GM23248 (cell line): ENCODE measurements at regions not wholly inside any gene's neighbourhood (a gene's known extent, or its start where the extent isn't known, plus 50 kb on each side); places are given as distances from the start of the nearest gene placed in this dataset.

ENCODE experiments used
- DNase-seq: peaks from one replicate; pipeline ENCODE4 v3.0.0-alpha.2; 2015
- H2AFZ ChIP-seq: fragments of 200-600 bp; sonication (generic); 2 replicates; pipeline ENCODE4 v1.6.1; 2016; ENCODE audit warnings: antibody characterized with exemption
- H3F3A ChIP-seq: fragments of 200-600 bp; sonication (generic); 2 replicates; pipeline ENCODE4 v1.6.1; 2016; ENCODE audit warnings: mild to moderate bottlenecking, antibody characterized with exemption, mixed run types; ENCODE audit not compliant: insufficient read depth
- H3K27ac ChIP-seq: fragments of 200-600 bp; sonication (generic); 2 replicates; pipeline ENCODE4 v1.5.1; 2016; ENCODE audit warnings: mild to moderate bottlenecking
- H3K27me3 ChIP-seq: fragments of 200-600 bp; sonication (generic); replicated peaks from 2 replicates; pipeline ENCODE4 v1.6.1; 2016; ENCODE audit warnings: mild to moderate bottlenecking; ENCODE audit not compliant: insufficient read depth
- H3K36me3 ChIP-seq: fragments of 200-600 bp; sonication (generic); 2 replicates; pipeline ENCODE4 v1.6.1; 2016; ENCODE audit warnings: low read depth, mild to moderate bottlenecking
- H3K4me1 ChIP-seq: fragments of 200-600 bp; sonication (generic); 2 replicates; pipeline ENCODE4 v1.6.1; 2016; ENCODE audit warnings: mild to moderate bottlenecking; ENCODE audit not compliant: insufficient read depth
- H3K4me2 ChIP-seq: fragments of 200-600 bp; sonication (generic); one replicate; pipeline ENCODE4 v1.6.1; 2016; ENCODE audit warnings: mild to moderate bottlenecking; ENCODE audit not compliant: unreplicated experiment
- H3K4me3 ChIP-seq: fragments of 200-600 bp; sonication (generic); 2 replicates; pipeline ENCODE4 v1.5.1; 2016; ENCODE audit warnings: mild to moderate bottlenecking
- H3K79me2 ChIP-seq: fragments of 200-600 bp; sonication (generic); 2 replicates; pipeline ENCODE4 v1.6.1; 2016; ENCODE audit warnings: mild to moderate bottlenecking; ENCODE audit not compliant: insufficient read depth
- H3K9ac ChIP-seq: fragments of 200-600 bp; sonication (generic); 2 replicates; pipeline ENCODE4 v1.6.1; 2016; ENCODE audit warnings: mild to moderate bottlenecking
- H3K9me2 ChIP-seq: fragments of 200-600 bp; sonication (generic); 2 replicates; pipeline ENCODE4 v1.6.1; 2016; ENCODE audit warnings: mixed run types, mild to moderate bottlenecking, moderate library complexity; ENCODE audit not compliant: insufficient read depth
- H3K9me3 ChIP-seq: fragments of 200-600 bp; sonication (generic); one replicate; pipeline ENCODE4 v1.6.1; 2017; ENCODE audit warnings: low read depth
- H4K20me1 ChIP-seq: fragments of 200-600 bp; sonication (generic); 2 replicates; pipeline ENCODE4 v1.6.0; 2016; ENCODE audit not compliant: insufficient read depth
- EZH2 ChIP-seq: fragments of 200-600 bp; sonication (generic); IDR thresholded peaks from 2 replicates; pipeline ENCODE4 v1.6.1; 2018; ENCODE audit warnings: antibody characterized with exemption, mild to moderate bottlenecking; ENCODE audit not compliant: insufficient read depth, poor library complexity, severe bottlenecking
- EZH2phosphoT487 ChIP-seq: fragments of 200-600 bp; sonication (generic); IDR thresholded peaks from 2 replicates; pipeline ENCODE4 v1.6.1; 2018; ENCODE audit warnings: antibody characterized with exemption, moderate library complexity, mild to moderate bottlenecking, low read depth; ENCODE audit not compliant: insufficient read depth
- WGBS, 2 experiments: methylation state at CpG; one replicate each; pipeline ENCODE4 v1.1.6; 2015 to 2017; ENCODE audit warnings: low lambda C conversion rate in 2 of 2, low coverage in 1 of 2; ENCODE audit errors: missing lambda C conversion rate in 2 of 2; 5-methylcytosine and 5-hydroxymethylcytosine counted together
- in situ Hi-C: fragments of 300-500 bp; cut with MboI; formaldehyde crosslinking; loops from 2 replicates; pipeline ENCODE4 v1.15.0; 2020

DNA sequence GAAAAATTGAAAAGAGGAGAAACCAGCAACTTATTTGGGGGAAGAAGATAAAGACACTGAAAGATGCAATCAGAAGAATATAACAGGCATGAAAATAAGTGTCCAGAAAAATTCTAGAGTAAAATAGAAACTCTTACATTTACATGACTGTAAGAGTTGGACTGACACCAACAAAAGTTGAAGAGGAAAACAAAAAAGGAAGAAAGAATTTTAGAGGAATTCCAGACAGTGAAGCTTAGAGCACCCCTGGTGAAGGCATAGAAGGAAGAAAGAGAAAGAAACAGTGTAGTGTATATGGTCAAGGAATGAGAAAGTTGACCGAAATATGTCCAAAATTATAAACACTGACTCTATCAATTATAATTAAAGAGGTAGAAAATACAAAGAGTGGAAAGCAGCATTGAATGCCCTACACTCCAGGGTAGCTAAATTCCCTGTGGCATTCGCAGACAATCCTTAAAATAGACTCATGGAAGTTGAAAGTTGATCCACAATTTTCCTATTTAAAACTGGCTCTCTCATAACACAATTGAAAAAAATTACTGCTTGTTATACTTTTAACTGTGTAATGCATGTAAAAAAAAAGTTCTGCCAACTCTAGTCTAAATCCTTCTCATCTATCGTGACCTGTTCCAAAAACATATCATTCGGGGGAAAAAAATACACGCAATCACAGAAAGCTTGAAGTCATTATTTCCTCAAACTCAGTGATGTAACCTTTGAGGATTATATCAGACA lies 102.6 kb upstream of the ABI3BP start:
- H3K9me3 ChIP-seq = no peaks in the 10 kb centered on the region
- H3K79me2 ChIP-seq = no peaks in the 10 kb centered on the region
- 0 out of 2 replicates have a peak, but pooled peaks cover 5% of the 10 kb centered on the region for H3K4me1 ChIP-seq
- 56 to 57% methylated on average over 5 of the region's 5 CpGs for WGBS, 2 experiments
- no peaks in the 10 kb centered on the region for H3K36me3 ChIP-seq
- peak; percentile 16 for DNase-seq
- H3K27ac ChIP-seq = no peak overlapping the region
- peak overlapping the region; percentile 39 for H2AFZ ChIP-seq
- TF ChIP-seq EZH2phosphoT487 (no peak), EZH2 (no peak)
- H4K20me1 ChIP-seq = no peaks in the 10 kb centered on the region
- no peak overlapping the region for H3K9ac ChIP-seq
- peak overlapping the region; percentile 8 for H3K4me2 ChIP-seq
- in situ Hi-C loops = no loop called here
- no peaks in the 10 kb centered on the region for H3K27me3 ChIP-seq
- peaks cover 3% of the 10 kb centered on the region; the same call in 1 of the 2 replicates for H3F3A ChIP-seq
- H3K9me2 ChIP-seq = no peaks in the 10 kb centered on the region
- no peak overlapping the region for H3K4me3 ChIP-seq

GRCh38 chr3:101091489-101091888 lies 98.3 kb upstream of the ABI3BP start:
- Histone ChIP-seq H3K27ac (no peak overlapping the region), H3K36me3 (no peaks in the 10 kb centered on the region), H3K9me3 (no peaks in the 10 kb centered on the region), H3K4me1 (0 out of 2 replicates have a peak, but pooled peaks cover 5% of the 10 kb centered on the region), H4K20me1 (no peaks in the 10 kb centered on the region), H2AFZ (no peak overlapping the region), H3K9ac (no peak overlapping the region), H3K4me3 (no peak overlapping the region), H3K27me3 (no peaks in the 10 kb centered on the region), H3K4me2 (no peak overlapping the region), H3K79me2 (no peaks in the 10 kb centered on the region), H3F3A (peaks cover 3% of the 10 kb centered on the region; the same call in 1 of the 2 replicates), H3K9me2 (no peaks in the 10 kb centered on the region; the same call in 1 of the 2 replicates)
- in situ Hi-C loops = no loop called here
- 76 to 82% methylated on average over 3 of the region's 3 CpGs for WGBS, 2 experiments
- TF ChIP-seq EZH2 = no peak
- no peak for TF ChIP-seq EZH2phosphoT487
- DNase-seq = peak; percentile 28

DNA sequence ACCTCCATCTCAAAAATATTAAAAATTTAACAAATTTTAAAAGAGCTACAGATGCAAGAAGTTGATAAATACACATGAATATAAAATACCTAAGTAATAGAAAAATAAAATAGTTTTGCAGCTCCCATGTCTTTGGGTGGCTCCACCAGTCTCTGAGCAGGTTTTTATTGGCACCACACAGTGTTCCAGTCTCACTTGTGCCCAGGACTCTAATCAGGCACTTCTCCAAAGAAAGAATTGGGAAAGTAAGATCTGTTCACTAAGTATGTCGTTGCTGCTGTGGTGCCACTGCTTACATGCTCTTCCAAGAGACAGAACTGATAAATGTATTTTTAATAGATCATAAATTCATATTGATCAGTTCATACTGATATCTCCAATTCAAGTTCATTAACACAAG lies 92.5 kb upstream of the ABI3BP start:
- Histone ChIP-seq H4K20me1 (no peaks in the 10 kb centered on the region), H3K4me3 (no peak overlapping the region), H3F3A (no peaks in the 10 kb centered on the region), H3K9me2 (no peaks in the 10 kb centered on the region; the same call in 1 of the 2 replicates), H3K4me2 (no peak overlapping the region), H2AFZ (no peak overlapping the region), H3K27ac (no peak overlapping the region), H3K4me1 (peaks cover 4% of the 10 kb centered on the region; the same call in 1 of the 2 replicates), H3K79me2 (no peaks in the 10 kb centered on the region), H3K36me3 (no peaks in the 10 kb centered on the region), H3K9me3 (no peaks in the 10 kb centered on the region), H3K27me3 (no peaks in the 10 kb centered on the region), H3K9ac (no peak overlapping the region)
- DNase-seq = no peak
- in situ Hi-C loops = no loop called here
- 48 to 52% methylated on average over 1 of the region's 1 CpG for WGBS, 2 experiments
- no peak for TF ChIP-seq EZH2
- TF ChIP-seq EZH2phosphoT487 = no peak

GRCh38 chr3:101084404-101084803 lies 91.2 kb upstream of the ABI3BP start:
- Histone ChIP-seq H3K27me3 (no peaks in the 10 kb centered on the region), H3K4me2 (no peak overlapping the region), H3K9me3 (no peaks in the 10 kb centered on the region), H3K79me2 (no peaks in the 10 kb centered on the region), H3K4me1 (peaks cover 4% of the 10 kb centered on the region; the same call in 1 of the 2 replicates), H3K36me3 (no peaks in the 10 kb centered on the region), H3K27ac (no peak overlapping the region), H3K4me3 (no peak overlapping the region), H2AFZ (no peak overlapping the region), H3K9me2 (no peaks in the 10 kb centered on the region; the same call in 1 of the 2 replicates), H3K9ac (no peak overlapping the region), H4K20me1 (no peaks in the 10 kb centered on the region), H3F3A (no peaks in the 10 kb centered on the region)
- in situ Hi-C loops = no loop called here
- DNase-seq = peak; percentile 4
- 83 to 86% methylated on average over 1 of the region's 1 CpG for WGBS, 2 experiments
- TF ChIP-seq EZH2 = no peak
- no peak for TF ChIP-seq EZH2phosphoT487
